NCI-H2107 treated with DMSO at 0.1 percent for 48 hours (cell line): ENCODE measurements at regions not wholly inside any gene's neighbourhood (a gene's known extent, or its start where the extent isn't known, plus 50 kb on each side); places are given as distances from the start of the nearest gene placed in this dataset.

Experiments used
- DNase-seq: peaks from one replicate; lab custom pipeline; 2025; ENCODE audit not compliant: unreplicated experiment; lab: John Stamatoyannopoulos, UW

- DNase-seq = no peak
These were observed 141.6 kb upstream of the MAX start for GRCh38 chr14:65243766-65244442.

DNA sequence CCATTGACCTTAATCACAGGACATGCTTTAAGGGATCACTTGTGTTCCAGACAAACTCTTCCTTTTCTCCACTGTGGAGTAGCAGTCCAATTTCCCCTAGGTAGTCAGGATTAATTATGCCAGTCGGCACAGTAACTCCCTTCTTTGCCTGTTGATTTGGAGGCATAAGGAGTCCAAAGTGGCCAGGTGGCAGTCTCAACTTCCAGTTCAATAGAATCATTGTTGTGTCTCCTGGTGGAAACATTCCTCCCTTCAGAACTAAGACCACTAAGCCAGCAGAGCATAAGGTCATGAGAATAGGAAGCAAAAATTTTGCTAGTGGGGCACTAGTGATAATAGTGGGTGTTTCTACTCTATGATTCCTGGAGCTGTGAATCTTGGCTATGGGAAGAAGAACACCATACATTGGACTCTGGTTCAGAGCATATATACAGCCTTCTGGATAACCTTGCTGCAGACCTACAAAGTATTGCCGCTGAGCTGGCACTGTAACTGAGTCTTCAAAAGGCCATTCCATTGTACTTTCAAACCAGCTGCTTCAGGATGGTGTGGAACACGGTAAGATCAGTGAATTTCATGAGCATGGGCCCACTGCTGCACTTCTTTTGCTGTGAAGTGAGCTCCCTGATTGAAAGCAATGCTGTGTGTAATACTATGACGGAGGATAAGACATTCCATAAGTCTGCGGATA lies 147.3 kb upstream of the MAX start:
- DNase-seq = no peak

- DNase-seq = no peak
These were observed 147.8 kb upstream of the MAX start for GRCh38 chr14:65250162-65250495.

- DNase-seq = no peak
These were observed 148.9 kb upstream of the MAX start for GRCh38 chr14:65251213-65251612.

- DNase-seq = no peak
These were observed 150.4 kb upstream of the MAX start for GRCh38 chr14:65252482-65253255.

- no peak for DNase-seq
These were observed 152.8 kb upstream of the MAX start for GRCh38 chr14:65255029-65255545.

GRCh38 chr14:65255583-65256461 lies 153.5 kb upstream of the MAX start:
- DNase-seq = no peak

GRCh38 chr14:65256714-65257113 lies 154.4 kb upstream of the MAX start:
- no peak for DNase-seq

- no peak for DNase-seq
These were observed 155.1 kb upstream of the FUT8 start for GRCh38 chr14:65257425-65257824.

- DNase-seq = no peak
These were observed 154.1 kb upstream of the FUT8 start for GRCh38 chr14:65258391-65258790.

DNA sequence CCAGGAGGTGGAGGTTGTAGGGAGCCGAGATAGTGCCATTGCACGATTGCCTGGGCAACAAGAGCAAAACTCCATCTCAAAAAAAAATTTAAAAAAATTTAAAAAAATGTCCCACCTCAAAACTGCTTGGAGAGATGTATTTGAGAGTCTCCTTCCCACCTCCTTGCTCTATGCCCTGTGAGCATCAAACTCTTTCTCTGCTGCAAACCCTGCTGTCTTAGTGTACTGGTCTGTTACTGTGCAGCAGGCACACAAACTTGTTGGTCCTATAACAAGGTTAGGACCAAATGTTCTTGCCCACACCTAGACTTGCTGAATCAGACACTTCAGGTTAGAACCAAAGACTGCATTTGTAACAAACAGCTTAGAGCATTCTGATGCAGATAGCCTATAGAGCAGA lies 153.5 kb upstream of the FUT8 start:
- DNase-seq = no peak

- DNase-seq = no peak
These were observed 151.7 kb upstream of the FUT8 start for GRCh38 chr14:65260786-65261185.

DNA sequence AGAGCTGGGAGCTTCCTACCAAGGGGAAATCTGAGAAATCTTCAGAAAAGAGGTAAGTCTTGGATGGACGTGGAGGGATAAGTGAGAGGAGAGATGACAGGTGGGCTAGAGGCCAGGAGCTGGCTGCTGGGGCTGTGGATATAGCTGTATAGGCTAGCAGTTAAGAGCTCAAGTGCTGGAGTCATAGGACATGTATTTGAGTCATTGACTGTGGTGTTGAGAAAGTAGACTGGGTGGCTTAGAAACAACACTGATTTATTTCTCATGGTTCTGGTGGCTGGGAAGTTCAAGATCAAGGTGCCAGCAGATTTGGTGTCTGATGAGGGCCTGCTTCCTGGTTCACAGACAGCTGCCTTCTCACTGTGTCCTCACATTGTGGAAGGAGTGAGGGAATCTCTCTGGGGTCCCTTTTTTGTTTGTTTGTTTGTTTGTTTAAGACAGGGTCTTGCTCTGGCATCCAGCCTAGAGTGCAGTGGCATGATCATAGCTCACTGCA lies 151.1 kb upstream of the FUT8 start:
- no peak for DNase-seq

GRCh38 chr14:65261946-65262345 lies 150.6 kb upstream of the FUT8 start:
- DNase-seq = no peak

DNA sequence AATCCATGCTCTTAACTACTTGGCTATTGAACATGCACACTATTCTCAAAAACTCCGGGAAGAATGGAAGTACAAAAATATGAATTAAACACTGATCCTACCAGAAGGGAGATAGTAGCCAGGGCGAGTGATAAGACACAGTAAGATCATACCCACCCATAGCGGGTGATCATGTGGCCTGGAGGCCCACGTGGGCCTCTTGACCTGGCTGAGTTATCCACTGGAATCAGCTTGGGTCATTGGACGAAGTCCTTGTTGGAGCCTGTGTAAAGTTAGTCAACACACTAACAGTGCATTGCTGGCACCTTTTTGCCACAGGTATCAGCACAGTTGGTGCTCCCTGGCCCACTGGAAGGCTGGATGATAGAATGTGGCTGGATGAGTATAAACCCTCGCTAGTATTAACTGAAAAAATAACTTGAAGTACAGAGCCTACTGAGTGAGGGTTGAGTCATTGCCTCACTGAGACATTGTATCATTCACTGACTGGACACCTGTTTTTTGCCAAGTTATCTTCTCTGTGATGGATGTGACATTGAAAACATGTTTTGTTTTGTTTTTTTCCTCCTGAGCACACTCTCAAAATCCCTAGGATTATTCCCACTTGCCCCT lies 149.2 kb upstream of the FUT8 start:
- DNase-seq = no peak

- DNase-seq = no peak
These were observed 144.7 kb upstream of the FUT8 start for GRCh38 chr14:65267856-65268255.

DNA sequence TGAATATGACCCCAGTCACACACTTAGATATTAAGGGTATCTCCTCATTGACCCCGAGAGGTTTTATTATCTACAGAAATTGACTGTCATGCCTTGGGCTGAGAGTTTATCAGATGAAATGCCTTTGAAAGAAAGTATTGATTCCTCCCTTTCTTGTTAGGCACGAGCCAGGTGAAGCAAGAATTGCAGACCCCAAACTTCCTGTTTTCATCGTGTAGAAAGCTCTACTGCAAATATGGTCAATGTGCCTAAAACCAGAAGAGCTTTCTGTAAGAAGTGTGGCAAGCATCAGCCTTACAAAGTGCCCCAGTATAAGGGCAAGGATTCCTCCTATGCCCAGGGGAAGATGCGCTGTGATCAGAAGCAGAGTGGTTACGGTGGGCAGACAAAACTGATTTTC lies 143.9 kb upstream of the FUT8 start:
- no peak for DNase-seq

DNA sequence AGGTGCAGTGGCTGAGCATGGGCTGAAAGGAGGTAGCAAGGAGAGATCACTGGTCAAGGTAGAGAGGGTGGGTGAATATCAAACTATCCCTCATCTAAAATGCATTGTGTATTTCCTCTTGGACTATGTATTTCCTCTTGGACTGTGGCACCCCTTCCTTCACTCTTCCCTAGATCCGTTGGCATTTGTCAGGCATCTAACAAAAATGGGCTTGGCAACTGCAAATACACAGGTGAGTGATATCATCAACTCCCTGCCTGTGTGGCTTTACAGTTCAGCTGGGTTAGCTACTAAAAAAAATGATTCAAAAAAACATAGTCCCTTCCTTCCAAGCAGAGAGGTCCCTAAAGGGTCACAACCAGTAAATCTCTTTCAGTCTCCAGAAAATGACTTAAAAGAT lies 142.8 kb upstream of the FUT8 start:
- no peak for DNase-seq

DNA sequence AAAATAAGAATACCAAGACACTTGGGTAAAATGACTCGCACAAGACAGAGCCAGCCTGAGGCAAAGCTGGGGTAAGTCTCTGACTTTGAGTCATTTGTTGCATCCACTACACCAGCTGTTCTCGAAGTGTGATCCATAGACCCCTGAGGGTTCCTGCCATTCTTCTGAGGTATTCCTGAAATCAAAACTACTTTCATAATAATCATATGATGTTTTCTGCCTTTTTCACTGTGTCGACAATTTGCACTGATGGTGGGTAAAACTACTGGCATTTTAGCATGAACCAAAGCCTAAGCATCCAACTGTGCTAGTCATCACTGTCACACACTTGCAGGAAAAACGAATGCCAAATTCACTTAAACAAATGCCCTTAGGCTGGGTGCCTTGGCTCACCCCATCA lies 135.5 kb upstream of the FUT8 start:
- no peak for DNase-seq

DNA sequence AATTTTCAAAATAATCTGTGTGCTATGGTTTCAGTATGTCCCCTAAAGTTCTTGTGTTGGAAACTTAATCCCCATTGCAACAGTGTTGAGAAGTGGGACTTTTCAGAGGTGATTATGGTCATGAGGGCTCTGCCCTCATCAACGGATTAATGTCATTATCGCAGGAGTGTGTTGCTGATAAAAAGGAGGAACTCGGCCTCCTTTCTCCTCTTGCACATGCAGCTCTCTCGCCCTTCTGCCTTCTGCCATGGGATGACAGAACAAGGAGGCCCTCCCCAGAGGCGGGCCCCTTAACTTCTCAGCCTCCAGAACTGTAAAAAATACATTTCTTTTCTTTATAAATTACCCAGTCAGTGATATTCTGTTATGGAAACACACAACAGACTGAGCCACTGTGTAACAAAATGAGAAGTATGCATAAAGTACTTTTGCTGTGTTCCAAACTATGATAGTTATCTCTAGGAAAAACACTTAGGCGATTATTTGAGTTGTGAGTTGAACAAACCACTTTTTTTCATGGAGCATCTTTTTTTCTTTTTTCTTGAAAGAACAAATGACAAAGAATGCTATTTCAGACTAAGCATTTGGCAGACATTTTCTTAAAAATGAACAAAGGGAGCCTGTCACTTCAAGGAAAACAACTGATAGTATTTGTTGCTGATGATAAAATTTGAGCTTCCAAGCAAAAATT lies 134.8 kb upstream of the FUT8 start:
- no peak for DNase-seq
